Upper lobe of left lung (tissue), 6 donors: ENCODE measurements at regions not wholly inside any gene's neighbourhood (a gene's known extent, or its start where the extent isn't known, plus 50 kb on each side); places are given as distances from the start of the nearest gene placed in this dataset.

ENCODE experiments used
- ATAC-seq, 2 donors: fragments of 200-7000 bp; cut with Tn5 transposase; one replicate each; pipeline ENCODE4 v1.9.1; 2022; ENCODE audit warnings: mild to moderate bottlenecking in 2 of 2, moderate library complexity in 2 of 2; ENCODE audit not compliant: low FRiP score in 2 of 2
- DNase-seq, 2 donors: peaks; one replicate each; pipeline ENCODE4 v3.0.0-alpha.2; 2019 to 2020
- H3K27ac ChIP-seq, 4 donors: fragments of 200-600 bp; sonication (generic); one replicate each; pipeline ENCODE4 v1.5.1; 2016 to 2019
- H3K27me3 ChIP-seq, 4 donors: fragments of 200-600 bp; sonication (generic); one replicate each; pipeline ENCODE4 v1.5.1; 2017 to 2019
- H3K36me3 ChIP-seq, 4 donors: fragments of 200-600 bp; sonication (generic); one replicate each; pipeline ENCODE4 v1.5.1; 2016 to 2019
- H3K4me1 ChIP-seq, 4 donors: fragments of 200-600 bp; sonication (generic); one replicate each; pipeline ENCODE4 v1.5.1; 2018 to 2019
- H3K4me3 ChIP-seq, 4 donors: fragments of 200-600 bp; sonication (generic); one replicate each; pipeline ENCODE4 v1.5.1; 2017 to 2019; ENCODE audit warnings: mild to moderate bottlenecking in 2 of 4, moderate library complexity in 1 of 4
- H3K9me3 ChIP-seq, 4 donors: fragments of 200-600 bp; sonication (generic); one replicate each; pipeline ENCODE4 v1.5.1; 2018 to 2019
- CTCF ChIP-seq, 6 experiments: fragments of 450-650 bp in 4 of 6; fragments of 200-600 bp in 2 of 6; sonication (generic) in 2 of 6; IDR thresholded peaks; one replicate each; pipeline ENCODE4 v1.5.1; 2016 to 2019; ENCODE audit warnings: antibody characterized with exemption in 6 of 6
- EP300 ChIP-seq, 4 donors: sonication (generic); formaldehyde crosslinking; IDR thresholded peaks; one replicate each; pipeline ENCODE4 v1.5.1; 2017; ENCODE audit warnings: antibody characterized with exemption in 4 of 4, control low read depth in 2 of 4
- POLR2A ChIP-seq, 4 donors: fragments of 450-650 bp; IDR thresholded peaks; one replicate each; pipeline ENCODE4 v1.5.1; 2016 to 2017; ENCODE audit warnings: antibody characterized with exemption in 4 of 4, mild to moderate bottlenecking in 2 of 4
- POLR2AphosphoS5 ChIP-seq, 2 donors: sonication (generic); formaldehyde crosslinking; IDR thresholded peaks; one replicate each; pipeline ENCODE4 v1.5.1; 2017; ENCODE audit warnings: antibody characterized with exemption in 2 of 2
- WGBS, 2 donors: methylation state at CpG; one replicate each; pipeline ENCODE4 v1.1.5; 2017 to 2018; 5-methylcytosine and 5-hydroxymethylcytosine counted together
- donor health status: DM: no; HTN: no; CAD: no; lungs with moderate emphysema.
- donor health status: DM: no; HTN: yes; CAD: no; lungs with severe emphysema.

- H3K4me3 ChIP-seq = no peak overlapping the region
- no peak overlapping the region for H3K27ac ChIP-seq
- no peaks in the 10 kb centered on the region for H3K27me3 ChIP-seq
- no peaks in the 10 kb centered on the region for H3K9me3 ChIP-seq
- DNase-seq (no peak), ATAC-seq (no peak)
- no peaks in the 10 kb centered on the region for H3K4me1 ChIP-seq
- TF ChIP-seq POLR2AphosphoS5 (IDR thresholded peaks at IDR 0.05) (no peak), CTCF (IDR thresholded peaks at IDR 0.05) (no peak), POLR2A (IDR thresholded peaks at IDR 0.05) (no peak), EP300 (IDR thresholded peaks at IDR 0.05) (no peak)
- H3K36me3 ChIP-seq = no peaks in the 10 kb centered on the region
- WGBS, 2 donors = 85 to 90% methylated on average over 1 of the region's 1 CpG
Observed at GRCh38 chr1:70914224-70914623, 133.4 kb downstream of the PTGER3 start.

- Histone ChIP-seq H3K27ac (no peak overlapping the region), H3K36me3 (no peaks in the 10 kb centered on the region), H3K27me3 (no peaks in the 10 kb centered on the region), H3K4me1 (no peaks in the 10 kb centered on the region), H3K4me3 (no peak overlapping the region), H3K9me3 (no peaks in the 10 kb centered on the region)
- TF ChIP-seq EP300 (IDR thresholded peaks at IDR 0.05) (no peak), POLR2AphosphoS5 (IDR thresholded peaks at IDR 0.05) (no peak), POLR2A (IDR thresholded peaks at IDR 0.05) (no peak), CTCF (IDR thresholded peaks at IDR 0.05) (no peak)
- no peak for DNase-seq
- 62 to 67% methylated on average over 2 of the region's 2 CpGs for WGBS, 2 donors
- ATAC-seq = no peak
Observed at GRCh38 chr1:70915258-70916033, 132.2 kb downstream of the PTGER3 start.

- ATAC-seq (no peak), DNase-seq (no peak)
- Histone ChIP-seq H3K27me3 (no peaks in the 10 kb centered on the region), H3K4me1 (no peaks in the 10 kb centered on the region), H3K27ac (no peak overlapping the region), H3K36me3 (no peaks in the 10 kb centered on the region), H3K9me3 (no peaks in the 10 kb centered on the region), H3K4me3 (no peak overlapping the region)
- no peak for TF ChIP-seq EP300 (IDR thresholded peaks at IDR 0.05)
- TF ChIP-seq POLR2AphosphoS5 (IDR thresholded peaks at IDR 0.05) = no peak
- no peak for TF ChIP-seq POLR2A (IDR thresholded peaks at IDR 0.05)
- TF ChIP-seq CTCF (IDR thresholded peaks at IDR 0.05) = no peak
- 33 to 46% methylated on average over 2 of the region's 2 CpGs for WGBS, 2 donors
Observed at GRCh38 chr1:70916034-70916427, 131.6 kb downstream of the PTGER3 start.

GRCh38 chr1:70919706-70920323, 127.8 kb downstream of the PTGER3 start:
- ATAC-seq = no peak
- no peak for TF ChIP-seq POLR2AphosphoS5 (IDR thresholded peaks at IDR 0.05)
- Histone ChIP-seq H3K36me3 (no peaks in the 10 kb centered on the region), H3K4me3 (no peak overlapping the region), H3K9me3 (peaks cover 0 to 7% (median 0%) of the 10 kb centered on the region in 4 donors), H3K27me3 (no peaks in the 10 kb centered on the region), H3K4me1 (no peaks in the 10 kb centered on the region), H3K27ac (no peak overlapping the region)
- WGBS, 2 donors = 92 to 97% methylated on average over 1 of the region's 1 CpG
- DNase-seq = no peak
